B cell (primary cell): ENCODE measurements at regions not wholly inside any gene's neighbourhood (a gene's known extent, or its start where the extent isn't known, plus 50 kb on each side); places are given as distances from the start of the nearest gene placed in this dataset.

Experiments used
- EZH2 ChIP-seq: IDR thresholded peaks from 2 replicates; pipeline ENCODE4 v1.6.1; 2012; ENCODE audit warnings: borderline replicate concordance, low read depth, mild to moderate bottlenecking, moderate library complexity, low read length; ENCODE audit not compliant: insufficient read depth, poor library complexity, severe bottlenecking
- TF ChIP-seq, protein P1 (sequence below): fragments of 200-600 bp; IDR thresholded peaks from one replicate; pipeline ENCODE4 v1.8.0; 2022; ENCODE audit warnings: antibody characterized with exemption, mild to moderate bottlenecking

DNA sequence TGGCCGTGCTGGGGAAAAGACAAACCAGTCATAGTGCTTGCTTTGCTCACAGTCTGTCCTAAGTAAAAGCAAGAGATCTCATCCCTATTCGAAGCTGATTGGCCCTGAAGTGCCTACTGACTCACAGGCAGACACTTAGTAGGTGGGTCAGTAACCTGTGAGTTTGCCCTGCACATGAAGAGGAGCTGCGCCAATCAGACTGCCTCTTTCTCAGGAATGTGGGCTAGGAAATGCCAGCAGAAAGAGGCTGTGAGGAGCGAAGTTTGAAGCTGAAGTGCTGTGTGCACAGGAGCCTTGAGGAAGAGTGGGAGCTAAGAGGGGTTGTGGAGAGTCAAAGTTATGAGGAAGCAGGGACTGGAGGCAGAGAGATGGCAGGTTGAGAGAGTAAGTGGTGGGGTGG is 126.8 kb downstream of the IL20RB start:
- TF ChIP-seq EZH2 = no peak
- TF ChIP-seq, protein P1, sequence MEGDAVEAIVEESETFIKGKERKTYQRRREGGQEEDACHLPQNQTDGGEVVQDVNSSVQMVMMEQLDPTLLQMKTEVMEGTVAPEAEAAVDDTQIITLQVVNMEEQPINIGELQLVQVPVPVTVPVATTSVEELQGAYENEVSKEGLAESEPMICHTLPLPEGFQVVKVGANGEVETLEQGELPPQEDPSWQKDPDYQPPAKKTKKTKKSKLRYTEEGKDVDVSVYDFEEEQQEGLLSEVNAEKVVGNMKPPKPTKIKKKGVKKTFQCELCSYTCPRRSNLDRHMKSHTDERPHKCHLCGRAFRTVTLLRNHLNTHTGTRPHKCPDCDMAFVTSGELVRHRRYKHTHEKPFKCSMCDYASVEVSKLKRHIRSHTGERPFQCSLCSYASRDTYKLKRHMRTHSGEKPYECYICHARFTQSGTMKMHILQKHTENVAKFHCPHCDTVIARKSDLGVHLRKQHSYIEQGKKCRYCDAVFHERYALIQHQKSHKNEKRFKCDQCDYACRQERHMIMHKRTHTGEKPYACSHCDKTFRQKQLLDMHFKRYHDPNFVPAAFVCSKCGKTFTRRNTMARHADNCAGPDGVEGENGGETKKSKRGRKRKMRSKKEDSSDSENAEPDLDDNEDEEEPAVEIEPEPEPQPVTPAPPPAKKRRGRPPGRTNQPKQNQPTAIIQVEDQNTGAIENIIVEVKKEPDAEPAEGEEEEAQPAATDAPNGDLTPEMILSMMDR = no peak
